GM23248 (cell line): ENCODE measurements at regions not wholly inside any gene's neighbourhood (a gene's known extent, or its start where the extent isn't known, plus 50 kb on each side); places are given as distances from the start of the nearest gene placed in this dataset.

Source experiments
- EZH2 ChIP-seq: fragments of 200-600 bp; sonication (generic); IDR thresholded peaks from 2 replicates; pipeline ENCODE4 v1.6.1; 2018; ENCODE audit warnings: antibody characterized with exemption, mild to moderate bottlenecking; ENCODE audit not compliant: insufficient read depth, poor library complexity, severe bottlenecking
- EZH2phosphoT487 ChIP-seq: fragments of 200-600 bp; sonication (generic); IDR thresholded peaks from 2 replicates; pipeline ENCODE4 v1.6.1; 2018; ENCODE audit warnings: antibody characterized with exemption, moderate library complexity, mild to moderate bottlenecking, low read depth; ENCODE audit not compliant: insufficient read depth

DNA sequence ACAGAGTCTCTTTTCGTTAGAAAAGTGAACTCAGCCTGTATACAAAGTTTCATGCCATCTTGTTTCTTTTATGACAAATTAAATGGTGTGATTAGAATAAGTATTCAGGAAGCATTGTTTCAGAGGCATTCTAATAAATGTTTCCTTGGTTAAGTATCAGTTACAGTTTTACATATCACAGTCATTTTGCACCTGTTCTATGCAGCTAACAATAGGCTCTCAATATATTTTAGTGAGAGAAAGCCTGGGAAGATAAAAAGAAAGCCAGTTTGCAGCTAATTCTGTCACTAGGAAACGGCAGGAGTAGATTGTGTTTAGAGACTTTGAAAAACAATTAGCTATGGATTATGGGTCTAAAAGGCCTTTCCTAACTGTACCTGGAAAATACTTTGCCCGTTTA is 252.8 kb downstream of the ZIC1 start:
- TF ChIP-seq EZH2phosphoT487 (no peak), EZH2 (no peak)
